Spleen (tissue), 7 donors: ENCODE measurements at regions not wholly inside any gene's neighbourhood (a gene's known extent, or its start where the extent isn't known, plus 50 kb on each side); places are given as distances from the start of the nearest gene placed in this dataset.

Experiments
- CTCF ChIP-seq, 11 experiments: fragments of 200-600 bp in 7 of 11; fragments of 450-650 bp in 4 of 11; sonication (generic) in 4 of 11; IDR thresholded peaks in 8 of 11; conservative IDR thresholded peaks in 3 of 11; 1 replicate in 7 of 11; 2 replicates in 4 of 11; pipeline versions ENCODE4 v1.4.0 to v1.8.0; 2016 to 2021; ENCODE audit warnings: antibody characterized with exemption in 11 of 11, inconsistent platforms in 4 of 11, mild to moderate bottlenecking in 1 of 11
- POLR2A ChIP-seq, 3 donors: fragments of 450-650 bp; IDR thresholded peaks; one replicate each; pipeline ENCODE4 v1.5.1; 2017; ENCODE audit warnings: antibody characterized with exemption in 3 of 3, mild to moderate bottlenecking in 1 of 3
- POLR2AphosphoS5 ChIP-seq, 3 donors: sonication (generic); formaldehyde crosslinking; IDR thresholded peaks; one replicate each; pipeline ENCODE4 v1.5.1; 2017; ENCODE audit warnings: antibody characterized with exemption in 3 of 3
- donor health status: DM: no; HTN: no; CAD: no; lungs with moderate emphysema.
- donor health status: DM: no; HTN: no; CAD: no.
- donor health status: DM: no; HTN: no; CAD: no.

- TF ChIP-seq POLR2A (IDR thresholded peaks at IDR 0.05) (no peak), CTCF (IDR thresholded peaks at IDR 0.05 in 8 of 11, conservative IDR thresholded peaks at IDR 0.05 in 3 of 11) (no peak), POLR2AphosphoS5 (IDR thresholded peaks at IDR 0.05) (no peak)
Measured at GRCh38 chr10:64814201-64814600, 1293.0 kb downstream of the REEP3 start.
